Tongue (tissue), 2 donors: ENCODE measurements at regions not wholly inside any gene's neighbourhood (a gene's known extent, or its start where the extent isn't known, plus 50 kb on each side); places are given as distances from the start of the nearest gene placed in this dataset. TPM values are rescaled to one million over a fixed set of nuclear protein-coding genes. Genes with fewer than 3 reads are reported as not detected.
A peak's percentile ranks its signal among the peaks of the same experiment; 100 is the strongest.
"Not testable (repeated sequence)": the region's sequence is repeated elsewhere in the genome, so short reads cannot be mapped to it uniquely, and the experiment has no call there.

Experiments used
- DNase-seq: peaks from one replicate; pipeline ENCODE4 v3.0.0-alpha.2; 2015
- small RNA-seq: library from RNA; depleted of rRNA; stranded (forward); fragments of <200 nt; gene quantifications from one replicate; pipeline ENCODE3, GENCODE V24; 2014; ENCODE audit warnings: low replicate concordance

DNA sequence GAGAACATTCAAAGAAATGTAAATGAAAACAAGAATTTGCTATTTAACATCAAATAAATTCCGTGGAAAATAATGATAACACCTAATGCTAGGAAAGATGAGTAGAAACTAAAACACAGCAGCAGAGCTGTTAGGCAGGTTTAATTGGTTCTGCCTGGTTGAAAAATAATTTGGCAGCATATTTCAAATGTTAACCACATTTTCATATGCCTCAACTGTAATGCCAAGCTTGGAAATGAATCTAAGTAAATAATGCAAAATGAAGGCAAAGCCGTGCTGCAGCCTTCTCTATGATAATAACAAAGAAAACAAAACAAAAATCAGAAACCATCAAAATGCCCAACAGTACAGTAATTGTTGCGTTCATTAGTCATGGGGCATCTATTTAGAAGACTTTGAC lies 79.9 kb upstream of the MSX2 start:
- no peak for DNase-seq

DNA sequence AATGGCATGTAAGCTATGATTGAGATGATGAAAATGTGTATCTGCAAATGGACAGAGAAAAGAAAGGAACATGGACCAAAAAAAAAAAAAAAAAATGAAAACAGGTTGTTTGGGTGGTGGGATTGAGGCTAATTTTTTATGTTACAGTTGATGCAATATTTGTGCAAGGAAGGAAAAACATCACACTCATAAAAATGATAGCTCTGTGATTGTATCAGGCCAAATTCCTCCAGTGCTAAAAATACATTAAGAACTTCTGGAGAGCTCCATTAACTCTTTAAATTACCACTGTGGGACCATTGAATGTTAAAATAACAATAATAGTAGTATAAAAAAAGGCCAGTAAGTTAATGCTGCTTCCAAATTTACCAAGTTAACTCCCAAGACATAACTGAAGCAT lies 79.5 kb upstream of the MSX2 start:
- no peak for DNase-seq

DNA sequence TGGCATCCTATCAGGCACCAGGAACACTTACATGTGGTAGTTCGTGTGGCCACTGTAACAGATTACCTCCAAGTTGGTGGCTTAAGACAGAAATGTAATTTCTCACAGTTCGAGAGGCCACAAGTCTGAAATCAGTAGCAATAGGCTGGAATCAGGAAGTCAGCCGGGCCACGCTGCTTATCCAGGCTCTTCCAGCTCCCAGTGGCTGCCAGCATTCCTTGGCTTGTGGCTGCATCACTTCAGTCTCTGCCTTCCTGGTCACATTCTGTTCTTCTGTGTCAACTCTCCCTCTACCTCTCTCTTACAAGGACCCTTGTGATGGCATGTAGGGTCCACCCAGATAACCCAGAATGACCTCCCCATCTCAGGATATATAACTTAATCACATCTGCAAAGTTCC lies 78.7 kb upstream of the MSX2 start:
- no peak for DNase-seq

DNA sequence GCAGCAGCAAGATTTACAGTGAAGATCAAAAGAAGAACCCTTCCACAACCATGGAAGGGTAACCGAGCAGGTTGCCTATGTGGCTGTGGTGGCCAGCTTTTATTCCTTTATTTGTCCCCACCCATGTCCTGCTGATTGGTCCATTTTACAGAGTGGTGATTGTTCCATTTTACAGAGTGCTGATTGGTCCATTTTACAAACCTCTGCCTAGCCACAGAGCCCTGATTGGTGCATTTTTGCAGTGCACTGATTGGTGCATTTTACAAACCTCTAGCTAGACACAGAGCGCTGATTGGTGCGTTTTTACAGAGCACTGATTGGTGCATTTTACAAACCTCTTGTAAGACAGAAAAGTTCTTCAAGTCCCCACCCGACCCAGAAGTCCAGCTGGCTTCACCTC lies 75.8 kb upstream of the MSX2 start:
- not testable (repeated sequence) for DNase-seq

DNA sequence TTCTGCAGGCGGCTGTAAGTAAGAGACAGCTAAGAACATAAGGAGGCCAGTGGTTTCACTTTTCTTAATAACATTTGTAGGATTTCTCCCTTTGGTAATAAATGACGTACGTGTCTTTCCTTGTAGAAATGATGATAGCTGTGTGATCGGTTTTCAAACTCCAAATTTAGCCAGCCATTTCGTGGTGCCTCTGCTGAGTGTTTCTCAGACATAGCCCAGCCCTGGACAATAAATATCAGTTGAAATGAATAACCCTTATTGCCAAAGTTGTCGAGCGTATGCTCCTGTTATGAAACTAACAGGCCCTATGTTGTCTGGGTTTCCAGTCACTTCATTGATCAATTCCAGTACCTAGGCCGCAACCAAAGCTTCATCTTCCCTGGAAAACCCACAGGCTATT lies 75.0 kb upstream of the MSX2 start:
- no peak for DNase-seq

DNA sequence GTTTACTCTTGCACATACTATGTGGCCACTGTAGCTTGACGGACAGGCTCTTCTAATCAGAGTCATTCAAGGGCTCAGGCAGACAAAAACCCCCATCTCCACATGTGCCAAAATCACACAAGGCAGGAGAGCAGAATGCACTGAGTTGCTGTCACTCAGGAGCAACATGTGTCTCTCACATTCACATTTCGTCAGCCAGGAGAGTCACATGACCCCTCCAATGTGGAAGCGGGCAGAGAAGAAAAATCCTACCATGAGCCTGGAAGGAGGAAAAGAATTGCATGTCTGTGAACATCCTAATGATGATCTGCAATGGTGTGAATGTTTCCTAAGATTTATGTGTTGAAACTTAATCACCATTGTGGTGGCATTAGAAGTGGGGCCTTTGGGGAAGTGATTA lies 69.9 kb upstream of the MSX2 start:
- no peak for DNase-seq

DNA sequence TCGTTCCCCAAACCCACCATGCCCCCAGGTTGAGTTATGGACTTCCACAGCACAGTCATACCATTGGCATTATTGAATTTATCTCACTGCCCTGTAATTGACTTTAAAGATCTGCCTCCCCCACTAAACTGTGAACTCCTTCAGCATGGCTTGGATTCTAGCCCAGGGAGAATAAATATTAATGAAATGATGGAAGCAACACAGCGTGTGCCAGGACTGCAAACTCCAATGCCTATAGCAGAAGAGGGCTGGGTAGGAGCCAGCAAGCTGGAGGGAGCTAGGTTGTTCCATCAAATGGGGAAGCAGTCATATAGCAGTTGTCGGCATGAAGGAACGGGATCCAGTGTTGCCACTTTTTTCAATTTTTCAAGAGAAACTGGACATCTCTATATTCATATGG lies 69.0 kb upstream of the MSX2 start:
- peak; percentile 18 for DNase-seq

DNA sequence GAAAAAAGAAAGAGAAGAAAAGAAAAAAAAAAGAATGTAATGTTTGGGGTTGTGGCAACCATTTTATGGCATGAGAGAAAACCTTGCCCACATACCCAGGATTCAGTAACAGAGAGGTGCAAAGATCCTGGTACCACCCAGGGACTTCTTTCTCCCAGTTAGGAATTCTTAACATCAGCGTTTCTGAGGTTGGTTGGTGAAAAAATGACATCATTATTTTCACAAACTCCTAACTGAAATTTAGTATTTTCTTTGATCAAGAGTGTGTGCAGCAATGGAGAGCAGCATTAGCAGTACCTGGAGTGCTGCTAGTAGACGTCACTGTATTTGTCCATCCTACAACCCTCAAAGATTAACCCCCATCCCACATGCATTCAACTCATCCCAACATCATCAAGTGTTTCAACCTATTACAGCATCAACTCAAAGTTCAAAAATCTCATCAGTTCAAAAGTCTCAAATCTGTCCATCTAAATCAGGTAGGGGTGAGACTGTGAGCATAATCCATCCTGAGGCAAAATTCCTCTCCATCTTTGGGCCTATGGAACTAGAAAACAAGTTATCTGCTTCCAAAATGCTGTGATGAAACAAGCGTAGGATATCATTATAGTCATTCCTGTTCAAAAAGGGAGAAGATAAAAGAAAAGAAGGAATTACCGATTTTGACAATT lies 60.1 kb upstream of the MSX2 start:
- no peak for DNase-seq

DNA sequence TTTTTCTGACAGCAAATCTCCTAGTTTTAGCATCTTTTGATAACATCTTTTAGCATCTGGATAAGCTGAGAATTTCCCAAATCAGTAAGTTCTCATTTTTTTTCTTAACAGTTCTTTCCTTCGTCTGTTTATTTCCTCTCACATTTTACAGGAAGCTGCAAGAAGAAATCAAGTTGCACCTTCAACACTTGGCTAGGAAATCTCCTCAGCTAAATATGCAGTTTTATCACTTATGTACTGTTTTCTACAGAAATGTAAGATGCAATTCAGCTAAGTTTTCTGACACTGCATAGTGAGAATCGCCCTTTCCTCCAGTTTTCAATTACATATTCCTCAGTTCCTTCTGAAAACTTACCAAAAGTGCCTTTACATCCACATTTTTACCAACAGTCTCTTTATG lies 59.0 kb upstream of the MSX2 start:
- DNase-seq = no peak

DNA sequence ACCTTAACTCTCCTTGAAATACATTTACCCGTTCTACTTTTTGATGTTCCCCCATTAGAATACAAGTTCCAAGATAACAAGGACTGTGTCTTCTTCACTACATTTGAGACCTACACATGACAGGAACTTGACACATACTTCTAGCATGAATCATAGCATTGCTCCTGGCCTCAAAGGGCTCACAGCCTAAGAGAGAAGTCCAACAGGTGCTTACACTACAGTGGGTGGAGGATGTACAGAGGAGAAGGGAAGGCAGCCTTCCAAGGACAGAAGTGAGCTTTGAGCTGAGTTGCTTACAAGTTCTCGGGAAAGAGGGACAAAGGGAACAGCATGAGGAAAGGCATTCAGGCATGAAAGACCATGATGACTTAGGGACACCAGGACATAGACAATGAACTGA lies 56.9 kb upstream of the MSX2 start:
- DNase-seq = no peak

DNA sequence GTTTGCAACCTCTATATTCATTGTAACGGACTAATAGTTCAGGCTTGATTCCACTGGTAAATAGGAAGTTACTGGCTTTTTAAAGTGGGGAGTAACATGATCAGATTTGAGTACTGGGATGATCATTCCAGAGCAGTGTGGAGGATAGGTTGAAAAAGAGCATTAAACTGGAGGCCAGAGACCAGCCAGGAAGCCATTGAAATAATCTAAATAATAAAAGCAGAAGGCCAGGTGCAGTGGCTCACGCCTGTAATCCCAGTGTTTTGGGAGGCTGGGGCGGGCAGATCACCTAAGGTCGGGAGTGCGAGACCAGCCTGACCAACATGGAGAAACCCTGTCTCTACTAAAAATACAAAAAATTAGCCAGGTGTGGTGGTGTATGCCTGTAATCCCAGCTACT lies 56.0 kb upstream of the MSX2 start:
- no peak for DNase-seq

Small RNA genes in the stretch of these regions (small RNA-seq; reads per million reads assigned to genes)
- gene HIGD1AP3 (not detected), gene SUMO2P6 (not detected)
